ENCODE measurements at regions not wholly inside any gene's neighbourhood (a gene's known extent, or its start where the extent isn't known, plus 50 kb on each side); places are given as distances from the start of the nearest gene placed in this dataset.

- no peak for TF ChIP-seq CTCF (IDR thresholded peaks at IDR 0.05)
- no peak for TF ChIP-seq POLR2AphosphoS5 (IDR thresholded peaks at IDR 0.05)
- TF ChIP-seq POLR2A (IDR thresholded peaks at IDR 0.05): no peak
Observed at GRCh38 chr4:75211422-75211821, 278.5 kb downstream of the PARM1 start.
